COLO668 (cell line): ENCODE measurements at regions not wholly inside any gene's neighbourhood (a gene's known extent, or its start where the extent isn't known, plus 50 kb on each side); places are given as distances from the start of the nearest gene placed in this dataset.

ENCODE experiments used
- DNase-seq: peaks from one replicate; lab custom pipeline; 2025; ENCODE audit not compliant: unreplicated experiment; lab: John Stamatoyannopoulos, UW

- DNase-seq: no peak
Measured at GRCh38 chr12:127396734-127397133, 870.2 kb upstream of the TMEM132C start.

- no peak for DNase-seq
Measured at GRCh38 chr12:127398016-127398710, 868.8 kb upstream of the TMEM132C start.

- no peak for DNase-seq
Measured at GRCh38 chr12:127399451-127399850, 867.5 kb upstream of the TMEM132C start.

GRCh38 chr12:127400221-127400620 is 866.7 kb upstream of the TMEM132C start:
- DNase-seq: no peak

- no peak for DNase-seq
Measured at GRCh38 chr12:127401005-127401404, 866.0 kb upstream of the TMEM132C start.

GRCh38 chr12:127401536-127401935 is 865.4 kb upstream of the TMEM132C start:
- no peak for DNase-seq

GRCh38 chr12:127411166-127411915 is 855.6 kb upstream of the TMEM132C start:
- no peak for DNase-seq

- DNase-seq: no peak
Measured at GRCh38 chr12:127411981-127412380, 855.0 kb upstream of the TMEM132C start.

GRCh38 chr12:127412866-127413265 is 854.1 kb upstream of the TMEM132C start:
- no peak for DNase-seq

- DNase-seq: no peak
Measured at GRCh38 chr12:127414186-127414585, 852.8 kb upstream of the TMEM132C start.

- peak; percentile 82 for DNase-seq
Measured at GRCh38 chr12:127414636-127415035, 852.3 kb upstream of the TMEM132C start.

- DNase-seq: no peak
Measured at GRCh38 chr12:127416796-127417195, 850.2 kb upstream of the TMEM132C start.

GRCh38 chr12:127419111-127419510 is 847.9 kb upstream of the TMEM132C start:
- no peak for DNase-seq

- no peak for DNase-seq
Measured at GRCh38 chr12:127421614-127422013, 845.4 kb upstream of the TMEM132C start.

GRCh38 chr12:127422935-127423566 is 843.9 kb upstream of the TMEM132C start:
- DNase-seq: no peak

- no peak for DNase-seq
Measured at GRCh38 chr12:127425474-127425873, 841.5 kb upstream of the TMEM132C start.

GRCh38 chr12:127428420-127428819 is 838.5 kb upstream of the TMEM132C start:
- DNase-seq: no peak

- no peak for DNase-seq
Measured at GRCh38 chr12:127429551-127430285, 837.3 kb upstream of the TMEM132C start.

- no peak for DNase-seq
Measured at GRCh38 chr12:127430401-127430800, 836.6 kb upstream of the TMEM132C start.

GRCh38 chr12:127431177-127431576 is 835.8 kb upstream of the TMEM132C start:
- DNase-seq: no peak

- DNase-seq: no peak
Measured at GRCh38 chr12:127431594-127431993, 835.4 kb upstream of the TMEM132C start.
